ENCODE measurements at regions not wholly inside any gene's neighbourhood (a gene's known extent, or its start where the extent isn't known, plus 50 kb on each side); places are given as distances from the start of the nearest gene placed in this dataset.

- DNase-seq (no peak), ATAC-seq (ENCODE audit: low read depth) (no peak)
- no peaks in the 10 kb centered on the region for H3K27me3 Mint-ChIP-seq
- TF ChIP-seq, protein P1, sequence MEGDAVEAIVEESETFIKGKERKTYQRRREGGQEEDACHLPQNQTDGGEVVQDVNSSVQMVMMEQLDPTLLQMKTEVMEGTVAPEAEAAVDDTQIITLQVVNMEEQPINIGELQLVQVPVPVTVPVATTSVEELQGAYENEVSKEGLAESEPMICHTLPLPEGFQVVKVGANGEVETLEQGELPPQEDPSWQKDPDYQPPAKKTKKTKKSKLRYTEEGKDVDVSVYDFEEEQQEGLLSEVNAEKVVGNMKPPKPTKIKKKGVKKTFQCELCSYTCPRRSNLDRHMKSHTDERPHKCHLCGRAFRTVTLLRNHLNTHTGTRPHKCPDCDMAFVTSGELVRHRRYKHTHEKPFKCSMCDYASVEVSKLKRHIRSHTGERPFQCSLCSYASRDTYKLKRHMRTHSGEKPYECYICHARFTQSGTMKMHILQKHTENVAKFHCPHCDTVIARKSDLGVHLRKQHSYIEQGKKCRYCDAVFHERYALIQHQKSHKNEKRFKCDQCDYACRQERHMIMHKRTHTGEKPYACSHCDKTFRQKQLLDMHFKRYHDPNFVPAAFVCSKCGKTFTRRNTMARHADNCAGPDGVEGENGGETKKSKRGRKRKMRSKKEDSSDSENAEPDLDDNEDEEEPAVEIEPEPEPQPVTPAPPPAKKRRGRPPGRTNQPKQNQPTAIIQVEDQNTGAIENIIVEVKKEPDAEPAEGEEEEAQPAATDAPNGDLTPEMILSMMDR (IDR thresholded peaks at IDR 0.05) = no peak
- CTCF ChIA-PET = no interaction called here
- H3K36me3 Mint-ChIP-seq (ENCODE audit: low read depth) = no peaks in the 10 kb centered on the region
- H3K4me3 Mint-ChIP-seq = no peak overlapping the region
- POLR2A ChIA-PET = interaction anchor here (0.9 to 1.1 kb wide), 2 partner anchors 10 to 31 kb away, joined by 3 to 4 read pairs; no protein-coding TSS in a partner anchor
- peaks cover 25% of the 10 kb centered on the region for H3K4me1 Mint-ChIP-seq
- no peaks in the 10 kb centered on the region for H3K9me3 Mint-ChIP-seq
- no peak overlapping the region for H3K27ac Mint-ChIP-seq
- intact Hi-C loops (cut with micrococcal nuclease) = no loop called here
Observed at GRCh38 chr5:56638768-56639238, 176.5 kb upstream of the MAP3K1 start.

GRCh38 chr5:56638061-56638621 lies 177.2 kb upstream of the MAP3K1 start:
- Mint-ChIP-seq H3K36me3 (ENCODE audit: low read depth) (no peaks in the 10 kb centered on the region), H3K27ac (no peak overlapping the region), H3K4me3 (no peak overlapping the region), H3K27me3 (no peaks in the 10 kb centered on the region), H3K9me3 (no peaks in the 10 kb centered on the region), H3K4me1 (peaks cover 25% of the 10 kb centered on the region)
- no peak for DNase-seq
- intact Hi-C loops (cut with micrococcal nuclease) = no loop called here
- CTCF ChIA-PET = no interaction called here
- TF ChIP-seq, protein P1 (IDR thresholded peaks at IDR 0.05) = no peak
- no peak for ATAC-seq (ENCODE audit: low read depth)
- POLR2A ChIA-PET = interaction anchor here (1.1 kb wide), 1 partner anchor 9 kb away, joined by 4 read pairs; no protein-coding TSS in a partner anchor

DNA sequence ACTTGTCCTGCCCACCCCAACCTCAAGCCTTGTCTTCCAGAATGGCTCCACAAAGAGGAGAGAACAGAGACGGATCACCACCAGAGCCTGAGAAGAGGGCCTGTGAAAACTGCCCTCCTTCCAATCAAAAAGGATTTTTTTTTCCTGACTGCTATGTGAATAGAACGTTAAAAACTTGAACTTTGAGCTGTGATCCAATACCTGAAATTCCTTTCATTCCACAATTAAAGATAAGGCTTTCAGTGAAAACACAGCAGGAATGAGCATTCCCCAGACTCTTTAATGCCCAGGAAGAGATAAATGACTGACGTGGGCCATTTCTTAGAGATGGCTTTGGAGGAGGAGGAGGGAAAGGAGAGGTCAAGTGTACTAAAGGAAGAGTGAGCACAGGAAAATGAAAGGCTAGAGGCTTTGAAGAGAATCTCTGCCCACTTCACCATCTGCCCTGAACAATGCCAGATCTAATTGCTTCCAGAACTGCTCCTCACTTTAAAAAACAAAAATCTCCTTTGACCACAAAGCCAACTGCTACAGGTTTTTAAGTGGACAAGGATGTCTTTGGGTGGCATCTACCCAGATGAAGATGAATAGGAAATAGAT lies 177.9 kb upstream of the MAP3K1 start:
- ChIA-PET POLR2A (no interaction called here), CTCF (no interaction called here)
- H3K27ac Mint-ChIP-seq = no peak overlapping the region
- no peak overlapping the region for H3K4me3 Mint-ChIP-seq
- intact Hi-C loops (cut with micrococcal nuclease) = no loop called here
- H3K9me3 Mint-ChIP-seq = no peaks in the 10 kb centered on the region
- no peak for DNase-seq
- ATAC-seq (ENCODE audit: low read depth) = no peak
- peaks cover 25% of the 10 kb centered on the region for H3K4me1 Mint-ChIP-seq
- H3K27me3 Mint-ChIP-seq = no peaks in the 10 kb centered on the region
- no peaks in the 10 kb centered on the region for H3K36me3 Mint-ChIP-seq (ENCODE audit: low read depth)
- TF ChIP-seq, protein P1 (IDR thresholded peaks at IDR 0.05) = no peak

DNA sequence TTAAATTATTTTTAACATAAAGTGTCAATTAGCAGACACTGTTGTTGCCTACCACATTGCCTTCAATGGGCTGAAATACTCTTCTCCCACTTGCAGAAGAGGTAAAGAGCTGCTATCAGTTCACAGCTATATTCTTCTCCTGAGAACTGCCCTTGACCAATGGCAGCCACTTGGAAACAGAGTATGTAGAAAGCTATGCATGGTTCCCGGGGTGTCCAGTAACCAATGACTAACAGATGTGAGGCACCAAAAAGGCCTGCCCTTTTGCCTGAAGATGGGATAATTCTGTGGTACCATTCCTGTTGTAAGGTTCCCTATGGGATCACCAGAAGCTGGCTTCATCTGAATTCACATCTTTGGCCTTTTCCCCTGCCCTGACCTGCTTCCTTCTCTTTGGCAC lies 181.4 kb upstream of the MAP3K1 start:
- H3K27me3 Mint-ChIP-seq = no peaks in the 10 kb centered on the region
- DNase-seq (no peak), ATAC-seq (ENCODE audit: low read depth) (no peak)
- peaks cover 2% of the 10 kb centered on the region for H3K4me1 Mint-ChIP-seq
- TF ChIP-seq, protein P1 (IDR thresholded peaks at IDR 0.05) = no peak
- H3K4me3 Mint-ChIP-seq = no peak overlapping the region
- ChIA-PET POLR2A (interaction anchor here (1.0 kb wide), 1 partner anchor 37 kb away, joined by 3 read pairs; no protein-coding TSS in a partner anchor), CTCF (no interaction called here)
- H3K27ac Mint-ChIP-seq = no peak overlapping the region
- H3K36me3 Mint-ChIP-seq (ENCODE audit: low read depth) = no peaks in the 10 kb centered on the region
- peaks cover 4% of the 10 kb centered on the region for H3K9me3 Mint-ChIP-seq
- intact Hi-C loops (cut with micrococcal nuclease) = no loop called here

DNA sequence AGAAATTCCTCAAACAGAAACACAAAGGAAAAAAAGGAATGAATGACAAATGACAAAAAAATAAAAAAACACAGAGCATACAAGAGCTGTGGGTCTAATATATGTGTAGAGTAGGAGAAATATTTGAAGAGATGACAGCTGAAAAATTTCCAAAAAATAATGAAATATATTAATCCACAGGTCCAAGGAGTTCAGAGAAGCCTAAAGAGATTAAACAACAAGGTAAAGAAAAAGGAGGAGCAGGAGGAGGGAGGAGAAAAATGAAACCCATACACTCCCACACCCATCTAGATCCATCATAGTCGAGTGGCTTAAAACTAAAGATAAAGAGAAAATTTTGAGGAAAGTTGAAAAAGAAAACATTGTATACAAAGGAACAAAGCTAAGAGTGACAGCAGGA lies 182.4 kb upstream of the MAP3K1 start:
- no peak for ATAC-seq (ENCODE audit: low read depth)
- TF ChIP-seq, protein P1 (IDR thresholded peaks at IDR 0.05) = no peak
- no peak overlapping the region for H3K4me3 Mint-ChIP-seq
- ChIA-PET POLR2A (interaction anchor here (1.0 kb wide), 1 partner anchor 38 kb away, joined by 3 read pairs; no protein-coding TSS in a partner anchor), CTCF (no interaction called here)
- H3K27me3 Mint-ChIP-seq = no peaks in the 10 kb centered on the region
- intact Hi-C loops (cut with micrococcal nuclease) = no loop called here
- no peak for DNase-seq
- no peak overlapping the region for H3K27ac Mint-ChIP-seq
- H3K36me3 Mint-ChIP-seq (ENCODE audit: low read depth) = no peaks in the 10 kb centered on the region
- peaks cover 7% of the 10 kb centered on the region for H3K9me3 Mint-ChIP-seq
- no peaks in the 10 kb centered on the region for H3K4me1 Mint-ChIP-seq

Measured in activated B cell treated with CpG ODN at 0.5 μM for 24 hours (primary cell).